ENCODE measurements at regions not wholly inside any gene's neighbourhood (a gene's known extent, or its start where the extent isn't known, plus 50 kb on each side); places are given as distances from the start of the nearest gene placed in this dataset.

DNA sequence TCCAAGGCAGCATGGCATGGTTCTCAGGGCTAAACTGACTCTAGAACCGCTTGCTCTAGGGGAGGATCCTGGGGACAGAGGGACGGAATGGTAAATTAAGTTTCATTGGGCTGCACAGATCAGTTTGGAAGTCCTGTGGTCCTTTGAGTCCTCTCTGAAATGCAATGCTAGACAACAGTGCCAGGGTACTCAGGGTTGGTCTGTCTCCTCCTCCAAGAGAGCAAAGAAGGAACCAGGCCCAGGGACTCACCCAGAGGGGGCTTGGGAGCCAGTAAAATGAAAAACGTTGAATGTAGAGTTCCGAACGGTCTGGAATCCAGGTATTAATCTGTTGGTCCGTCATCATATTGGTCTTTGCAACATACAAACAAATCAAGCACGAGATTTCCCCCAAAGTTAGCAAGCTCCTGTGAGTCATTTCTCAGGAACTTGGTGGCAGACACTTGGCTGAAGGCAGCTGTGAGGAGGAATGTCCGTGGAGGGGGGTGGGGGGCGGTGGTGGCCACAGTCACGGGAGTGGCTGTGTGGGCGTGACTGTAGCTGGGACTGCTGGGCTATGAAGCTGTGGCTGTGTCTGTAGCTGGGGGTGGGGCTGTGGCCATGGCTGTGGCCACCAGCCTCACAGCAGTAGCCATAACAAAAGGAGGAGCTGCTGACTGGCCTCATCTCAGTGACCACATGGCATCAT is 361.0 kb downstream of the SHQ1 start:
- DNase-seq = peak; percentile 93 to 95 (median 94)

DNA sequence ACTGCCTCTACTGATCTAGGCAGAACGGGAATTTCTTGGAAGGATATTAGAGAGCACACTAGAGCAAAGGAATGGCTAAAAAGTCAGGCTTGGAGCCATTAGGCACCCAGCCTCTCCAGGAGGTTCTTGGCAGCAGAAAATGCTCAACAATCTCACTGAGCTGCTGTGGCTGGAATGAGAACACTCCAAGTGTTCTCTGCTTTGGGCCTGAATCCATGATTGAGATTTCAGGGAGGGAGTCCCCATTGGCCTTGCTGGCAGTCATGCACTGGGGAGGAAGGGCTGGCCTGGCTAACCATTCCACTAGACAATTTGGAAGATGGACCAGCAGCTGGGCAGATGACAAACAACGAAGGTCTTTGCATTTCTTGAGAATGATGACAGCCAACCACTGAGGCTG is 362.6 kb downstream of the SHQ1 start:
- no peak for DNase-seq

DNA sequence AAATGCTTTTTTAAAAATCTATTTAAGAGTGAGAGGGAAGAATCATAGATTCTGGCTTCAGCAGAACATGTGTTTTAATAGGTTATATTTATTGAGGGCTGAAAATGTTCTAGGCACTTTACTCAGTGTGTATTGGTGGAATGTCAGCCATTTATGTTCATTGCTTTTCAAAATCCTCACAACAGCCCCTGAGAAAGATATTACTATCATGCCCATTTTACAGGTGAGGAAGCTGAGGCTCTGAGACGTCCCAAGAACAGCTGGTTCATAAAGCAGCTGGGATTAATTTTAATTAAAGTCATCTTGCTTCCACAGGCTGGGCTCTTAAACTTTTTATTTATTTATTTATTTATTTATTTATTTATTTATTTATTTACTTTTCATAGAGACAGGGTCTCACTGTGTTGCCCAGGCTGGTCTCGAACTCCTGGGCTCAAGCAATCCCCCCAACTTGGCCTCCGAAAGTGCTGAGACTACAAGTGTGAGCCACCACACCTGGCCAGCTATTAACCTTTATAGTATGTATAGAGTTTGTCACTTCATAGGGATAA is 364.6 kb downstream of the SHQ1 start:
- DNase-seq = no peak

DNA sequence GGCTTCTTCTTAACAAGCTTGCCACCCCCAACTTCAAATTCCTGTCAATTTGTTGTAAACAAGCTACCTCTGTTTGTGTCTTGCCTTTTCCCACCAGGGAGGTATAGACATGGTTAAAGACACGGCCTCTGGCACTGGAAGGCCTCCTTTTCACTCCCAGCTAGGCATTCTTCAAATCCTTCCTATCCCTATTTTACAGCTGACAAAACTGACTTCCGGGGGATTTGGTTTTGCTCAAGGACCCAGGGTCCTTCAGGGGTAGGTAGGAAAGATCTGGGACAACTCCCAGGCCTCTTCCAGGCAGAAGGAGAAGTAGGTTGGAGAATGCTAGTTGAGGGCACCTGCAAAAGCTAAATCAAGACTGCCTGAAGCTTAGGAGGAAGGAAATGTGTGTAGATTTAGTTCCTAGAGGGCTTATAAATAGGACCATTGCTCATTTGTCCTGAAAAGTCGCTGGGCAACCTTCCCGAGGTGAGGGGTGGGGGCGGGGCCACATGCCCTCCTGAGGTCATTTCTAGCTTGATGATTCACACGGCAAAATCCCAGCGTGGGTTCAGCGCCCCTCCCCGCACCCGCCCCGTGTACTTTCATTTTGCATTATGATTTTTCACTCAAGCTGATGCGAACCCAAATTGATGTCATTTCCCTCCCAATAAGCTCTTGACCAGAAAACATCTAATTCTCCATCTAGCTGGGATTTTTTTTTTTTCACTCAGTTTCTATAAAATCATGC is 365.5 kb downstream of the SHQ1 start:
- peak; percentile 95 to 97 (median 96) for DNase-seq

DNA sequence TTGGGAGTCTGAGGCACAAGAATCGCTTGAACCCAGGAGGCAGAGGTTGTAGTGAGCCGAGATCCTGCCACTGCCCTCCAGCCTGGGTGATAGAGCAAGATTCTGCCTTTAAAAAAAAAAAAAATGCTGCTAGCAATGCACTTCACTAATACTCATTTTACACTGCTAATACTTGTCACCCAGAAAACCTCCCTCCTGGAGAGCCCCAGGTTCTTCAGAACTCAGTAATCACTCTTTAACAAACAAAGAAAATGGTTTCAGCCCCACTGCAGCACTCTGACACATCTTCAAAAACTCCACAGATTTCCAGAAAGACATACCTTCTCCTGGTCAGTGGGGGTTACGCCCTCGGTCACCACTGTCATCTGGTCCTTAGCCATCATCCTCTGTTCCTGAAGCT is 366.7 kb downstream of the SHQ1 start:
- DNase-seq = no peak

DNA sequence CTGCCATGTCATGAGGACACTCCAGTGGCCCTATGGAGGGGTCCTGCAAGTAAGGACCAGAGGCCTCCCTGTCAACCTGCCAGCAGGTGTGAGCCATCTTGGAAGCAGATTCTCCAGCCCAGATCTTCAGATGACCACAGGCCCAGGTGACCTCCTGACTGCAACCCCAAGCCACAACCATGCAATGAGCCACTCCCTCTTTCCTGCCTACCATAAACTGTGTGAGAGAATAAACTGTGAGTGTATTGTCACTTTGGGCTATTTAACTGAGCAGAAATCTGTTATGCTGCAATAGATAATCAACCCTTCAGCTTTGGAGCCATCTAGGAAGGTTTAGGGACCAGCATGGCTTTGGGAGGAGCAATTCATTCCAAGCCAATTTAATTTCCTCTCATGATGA is 367.9 kb downstream of the SHQ1 start:
- no peak for DNase-seq

DNA sequence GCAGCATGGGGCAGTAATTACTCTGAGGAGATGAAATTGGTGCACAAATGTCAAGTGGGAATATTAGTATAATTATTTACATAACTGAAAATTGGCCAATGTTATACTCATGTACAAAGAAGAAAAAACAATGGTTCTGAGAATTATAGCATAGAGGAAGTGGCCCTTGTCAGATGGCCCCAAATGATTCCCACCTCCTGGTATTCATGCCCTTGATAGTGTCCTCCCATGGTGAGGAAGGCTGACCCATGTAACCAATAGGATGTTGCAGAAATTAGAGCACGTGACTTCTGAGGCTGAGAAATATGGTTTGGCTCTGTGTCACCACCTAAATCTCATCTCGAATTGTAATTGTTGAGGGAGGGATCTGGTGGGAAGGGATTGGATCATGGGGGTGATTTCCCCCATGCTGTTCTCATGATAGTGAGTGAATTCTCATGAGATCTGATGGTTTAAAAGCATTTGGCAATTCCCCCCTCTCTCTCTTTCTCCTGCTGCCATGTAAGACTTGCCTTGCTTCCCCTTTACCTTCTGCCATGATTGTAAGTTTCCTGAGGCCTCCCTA is 368.5 kb downstream of the SHQ1 start:
- DNase-seq = peak; percentile 39 to 65 (median 44)

DNA sequence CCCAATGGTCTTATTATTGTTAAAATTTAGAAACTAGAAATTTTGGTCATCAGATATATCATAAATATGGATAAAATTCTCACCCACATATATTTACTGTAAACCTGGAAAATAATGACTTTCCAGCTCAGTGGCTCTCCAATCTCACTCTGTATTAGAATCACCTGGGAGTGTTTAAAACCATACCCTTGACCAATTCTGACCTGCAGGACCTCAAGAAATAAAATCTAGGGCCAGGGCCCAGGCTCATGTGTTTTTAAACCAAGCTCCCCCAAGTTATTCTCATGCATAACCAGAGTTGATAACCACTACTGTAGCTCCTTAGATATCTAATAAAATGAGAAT is 372.1 kb downstream of the SHQ1 start:
- no peak for DNase-seq

DNA sequence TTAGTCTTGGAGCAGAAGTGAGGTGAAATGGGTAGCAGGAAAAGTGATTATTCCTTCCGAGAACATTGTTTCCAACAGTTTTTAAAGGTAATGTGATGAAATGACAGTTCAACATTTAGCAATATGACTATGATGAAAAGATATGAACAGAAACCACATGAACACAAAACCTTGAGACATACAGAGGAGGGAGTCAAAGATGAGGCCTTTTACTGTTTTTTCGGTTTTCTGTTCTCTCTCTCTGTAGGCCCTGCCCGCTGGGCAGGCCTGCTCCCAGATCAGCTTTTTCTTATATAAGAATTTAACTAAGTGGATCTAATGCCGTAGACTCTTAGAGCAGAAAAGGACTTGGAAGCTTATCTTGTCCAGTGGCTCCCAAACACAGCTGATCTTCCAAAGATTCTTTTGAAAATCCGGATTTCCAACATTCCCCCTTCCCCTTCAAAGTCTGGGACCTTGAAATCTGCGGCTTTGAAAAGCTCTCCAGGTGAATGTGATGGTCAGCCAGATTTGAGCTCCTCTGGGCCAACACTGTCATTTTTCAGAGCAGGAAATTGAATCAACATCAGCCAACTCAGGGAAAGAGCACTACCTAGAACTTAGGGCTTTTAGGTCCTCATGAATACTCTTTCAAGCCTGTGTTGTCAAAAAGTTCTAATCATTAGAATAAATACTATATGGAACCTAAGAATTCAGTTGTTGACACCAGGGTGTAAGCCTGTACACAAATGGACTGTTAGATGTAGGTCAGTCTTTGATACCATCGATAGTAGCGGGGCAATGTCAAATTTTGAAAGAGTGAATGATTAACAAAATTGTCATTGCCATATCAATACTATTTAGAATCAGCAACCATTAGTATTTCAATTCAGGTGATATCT is 372.7 kb downstream of the SHQ1 start:
- no peak for DNase-seq

DNA sequence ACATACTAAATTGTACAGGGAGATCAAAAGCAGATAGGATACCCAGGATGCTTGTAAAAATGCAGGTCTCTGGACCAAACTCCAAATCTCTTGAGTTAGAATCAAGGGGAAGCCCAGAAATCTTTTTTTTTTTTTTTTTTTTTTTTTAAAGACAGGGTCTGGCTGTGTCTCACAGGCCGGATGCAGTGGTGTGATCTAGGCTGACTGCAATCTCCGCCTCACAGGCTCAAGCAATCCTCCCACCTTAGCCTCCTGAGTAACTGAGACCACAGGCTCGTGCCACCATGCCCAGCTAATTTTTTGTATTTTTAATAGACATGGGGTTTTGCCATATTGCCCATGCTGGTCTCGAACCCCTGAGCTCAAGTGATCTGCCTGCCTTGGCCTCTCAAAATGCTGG is 373.5 kb downstream of the SHQ1 start:
- DNase-seq = no peak

DNA sequence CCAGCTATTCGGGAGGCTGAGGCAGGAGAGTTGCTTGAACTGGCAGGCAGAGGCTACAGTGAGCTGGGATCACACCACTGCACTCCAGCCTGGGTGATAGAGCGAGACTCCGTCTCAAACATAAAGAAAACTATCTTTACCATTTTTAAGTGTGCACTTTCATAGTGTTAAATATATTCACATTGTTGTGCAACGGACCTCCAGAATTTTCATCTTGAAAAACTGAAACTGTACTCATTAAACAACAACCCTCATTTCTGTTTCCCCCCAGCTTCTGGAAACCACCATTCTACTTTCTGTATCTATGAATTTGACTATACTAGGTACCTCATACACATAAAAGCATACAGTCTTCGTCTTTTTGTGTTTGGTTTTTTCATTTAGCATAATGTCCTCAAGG is 375.1 kb downstream of the SHQ1 start:
- peak in 1 of 3 donors; percentile 41 for DNase-seq

DNA sequence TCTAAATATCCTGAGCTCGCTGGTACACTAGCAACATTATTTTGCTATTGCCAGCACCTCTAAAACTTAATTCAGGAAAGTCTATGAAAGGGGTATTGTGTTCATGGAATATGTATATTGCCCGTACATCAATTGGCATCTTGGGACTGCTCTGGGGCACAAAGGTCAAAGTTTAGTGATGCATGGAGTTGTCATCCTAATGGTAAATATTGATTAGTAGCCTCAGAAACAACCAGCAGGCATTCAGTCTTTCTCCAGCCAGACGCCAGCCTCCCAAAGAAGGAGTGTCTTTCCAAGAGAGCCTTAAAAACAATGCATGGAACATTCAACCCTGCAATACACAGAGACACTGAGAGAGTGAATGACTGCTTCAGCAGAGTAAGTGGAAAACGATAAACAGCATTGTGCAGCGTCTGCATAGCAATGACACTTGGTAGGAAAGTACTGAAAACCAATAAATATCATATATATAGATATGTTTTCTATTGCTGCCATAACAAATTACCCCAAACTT is 377.3 kb downstream of the SHQ1 start:
- DNase-seq = no peak

DNA sequence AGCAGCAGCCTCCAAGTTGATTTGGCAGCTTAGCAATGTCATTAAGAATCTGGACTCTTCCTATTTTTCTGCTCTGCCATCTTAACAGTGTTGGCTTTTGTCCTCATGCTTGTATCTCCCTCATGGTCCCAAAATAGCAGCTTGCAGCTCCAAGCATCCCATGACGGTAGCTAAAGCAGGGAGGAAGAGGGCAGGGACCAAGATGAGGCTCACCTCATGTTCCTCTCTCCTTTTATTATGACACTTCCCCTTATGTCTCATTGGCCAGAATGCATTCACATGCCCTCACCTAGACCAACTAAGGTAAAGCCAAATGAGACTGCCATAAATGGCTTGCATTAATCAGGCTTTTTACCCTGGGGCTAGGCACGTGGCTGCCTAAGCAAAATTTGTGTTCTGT is 382.4 kb downstream of the SHQ1 start:
- no peak for DNase-seq

DNA sequence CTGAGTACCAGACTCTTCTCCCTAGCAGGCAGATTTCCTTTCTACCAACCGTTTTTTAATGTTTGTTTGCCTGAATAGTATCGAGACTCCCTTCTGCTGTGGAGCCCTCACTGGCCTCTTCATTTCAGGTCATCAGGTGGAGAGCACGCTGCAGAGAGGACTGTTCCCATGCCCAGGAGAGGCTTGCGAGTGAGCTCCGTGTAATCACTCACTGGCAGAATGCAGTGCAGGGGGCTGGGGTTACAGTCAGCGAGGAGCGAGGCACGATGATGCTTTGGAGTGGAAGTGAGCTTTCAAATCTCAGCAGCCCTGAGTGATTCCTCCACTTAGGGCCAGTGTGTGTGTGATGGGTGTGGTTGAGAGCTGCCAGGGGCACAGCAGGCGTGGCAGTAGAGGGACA is 385.2 kb downstream of the SHQ1 start:
- DNase-seq = no peak

DNA sequence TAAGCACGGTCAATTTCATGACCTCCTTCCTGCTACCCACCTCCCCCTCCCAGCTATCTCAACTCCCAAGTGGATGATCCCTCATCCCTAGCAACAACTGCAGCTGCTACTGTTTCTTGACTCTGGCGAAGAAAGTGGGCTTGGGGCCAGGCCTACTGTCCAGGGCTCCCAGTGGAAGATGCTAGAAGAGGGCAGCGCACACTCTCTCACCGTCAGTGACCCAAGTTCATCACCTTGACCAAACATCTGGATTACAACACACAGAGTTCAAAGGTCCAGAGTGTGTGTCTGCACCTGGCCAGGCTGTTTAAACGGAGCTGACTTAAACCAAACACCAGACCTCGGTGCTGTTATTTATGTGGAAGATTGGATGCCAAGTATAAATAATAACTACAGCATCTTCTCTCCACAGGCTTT is 385.6 kb downstream of the SHQ1 start:
- DNase-seq = no peak

DNA sequence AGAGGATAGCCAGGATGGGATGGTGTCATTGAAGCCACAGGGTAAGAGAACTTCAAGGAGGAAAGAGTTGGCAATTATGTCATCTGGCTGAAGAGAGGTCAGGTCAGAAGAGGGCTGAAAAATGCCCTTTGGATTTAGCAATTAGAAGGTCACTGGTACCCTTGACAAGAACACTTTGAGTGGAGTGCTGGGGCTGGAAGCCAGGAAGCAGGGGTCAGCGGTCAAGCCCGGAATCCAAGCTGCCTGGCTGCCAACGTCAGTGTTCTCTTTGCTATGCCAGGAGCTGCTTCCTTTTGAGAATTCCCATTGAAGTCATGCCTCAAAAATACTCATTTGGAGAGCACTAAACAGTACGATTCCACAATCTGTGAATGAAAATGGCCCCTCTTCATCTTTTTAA is 386.5 kb downstream of the SHQ1 start:
- no peak for DNase-seq

DNA sequence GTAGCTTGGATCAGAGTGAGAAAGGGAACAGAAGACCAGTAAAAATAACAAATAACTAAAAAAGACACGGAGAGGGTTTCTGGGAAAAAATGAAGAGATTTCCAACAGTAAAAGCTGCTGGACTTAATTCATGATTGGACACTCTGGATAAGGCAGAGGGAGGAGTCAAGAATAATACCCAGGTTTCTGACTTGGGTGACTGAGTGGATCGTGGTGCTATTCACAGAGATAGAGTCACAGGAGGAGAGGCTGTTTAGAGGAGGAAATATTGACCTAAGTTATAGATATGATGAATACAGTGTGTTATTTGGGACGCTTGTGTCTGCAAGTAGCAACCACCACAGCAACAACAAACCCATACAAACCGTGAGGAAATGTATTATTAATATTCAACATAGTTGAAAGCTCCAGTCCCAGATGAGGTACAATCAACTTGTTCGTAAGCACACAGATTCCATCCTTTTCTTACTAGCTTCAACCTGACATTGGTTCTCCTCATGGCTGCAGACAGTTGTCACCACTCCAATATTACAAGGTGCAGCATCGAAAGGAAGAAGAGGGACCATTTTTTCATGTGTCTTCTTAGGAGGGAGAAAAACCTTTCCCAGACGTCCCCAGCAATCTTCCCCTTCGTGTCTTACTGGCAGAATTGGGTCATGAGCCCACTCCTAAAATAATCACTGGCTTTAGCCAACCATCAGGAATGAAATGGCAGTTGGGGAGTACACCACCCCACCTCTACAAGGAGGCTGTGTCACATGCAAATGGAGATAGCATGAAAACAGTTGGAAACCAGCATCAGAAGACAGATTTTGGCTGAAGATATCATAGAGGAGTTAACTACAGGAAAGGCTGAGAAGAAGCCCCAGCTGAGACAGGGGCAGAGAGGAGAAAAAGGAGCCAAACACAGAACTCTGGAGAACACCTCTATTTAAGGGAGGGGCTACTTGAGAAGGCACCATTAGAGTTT is 387.8 kb downstream of the SHQ1 start:
- DNase-seq = no peak

DNA sequence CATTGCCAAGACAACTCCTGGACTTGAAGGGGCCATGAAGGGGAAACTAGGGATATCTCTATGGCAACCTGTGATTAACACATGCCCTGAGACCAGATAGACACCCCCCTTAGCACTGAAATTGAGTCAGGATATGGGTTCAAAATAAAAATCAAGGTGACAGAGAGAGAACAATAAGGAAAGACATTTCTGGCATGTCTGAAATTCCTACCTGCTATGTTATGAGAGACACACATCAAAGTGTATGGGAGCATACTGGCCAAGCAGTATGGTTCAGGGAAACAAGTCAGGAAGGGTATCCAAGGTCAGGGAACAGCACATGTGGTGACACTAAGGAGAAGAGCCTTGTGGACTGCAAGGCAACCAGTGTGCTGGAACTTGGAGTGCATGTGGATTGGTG is 388.7 kb downstream of the SHQ1 start:
- DNase-seq = no peak

DNA sequence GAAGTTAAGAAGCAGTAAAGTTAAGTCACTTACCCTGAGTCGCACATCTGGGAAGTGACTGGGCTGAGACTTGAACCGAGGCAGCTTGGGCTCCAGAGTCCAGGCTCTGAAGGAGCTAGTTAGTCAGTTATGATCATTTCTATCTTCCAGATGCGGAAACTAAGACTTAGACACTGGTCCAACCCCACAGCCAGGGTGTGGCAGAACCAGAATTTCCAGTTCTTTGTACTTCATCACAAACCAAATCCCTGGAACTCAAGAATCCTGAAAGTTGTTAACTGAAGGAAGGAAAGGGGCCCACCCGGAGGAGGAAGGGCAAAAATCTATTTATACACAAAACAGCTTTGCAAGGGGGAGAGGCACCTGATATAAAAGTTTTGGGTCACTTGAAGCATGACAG is 389.9 kb downstream of the SHQ1 start:
- no peak for DNase-seq

DNA sequence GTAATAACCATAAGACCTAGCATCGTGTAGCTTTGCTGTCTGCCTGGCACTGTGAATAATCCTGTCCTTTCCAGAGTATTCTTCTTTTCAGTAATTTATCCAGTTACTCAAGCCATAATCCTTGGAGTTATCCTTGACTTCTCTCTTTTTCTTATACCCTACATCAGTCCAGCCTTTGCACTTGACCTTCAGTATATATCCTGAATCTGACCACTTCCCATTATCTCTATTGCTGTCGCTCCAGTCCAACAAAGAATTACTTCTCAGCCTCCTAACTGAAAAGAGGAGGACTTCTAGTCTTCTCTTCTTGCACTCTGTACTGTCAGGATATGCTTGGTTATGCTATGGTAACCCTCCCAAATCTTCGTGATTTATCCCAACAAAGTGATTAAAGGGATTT is 393.8 kb downstream of the SHQ1 start:
- DNase-seq = no peak

DNA sequence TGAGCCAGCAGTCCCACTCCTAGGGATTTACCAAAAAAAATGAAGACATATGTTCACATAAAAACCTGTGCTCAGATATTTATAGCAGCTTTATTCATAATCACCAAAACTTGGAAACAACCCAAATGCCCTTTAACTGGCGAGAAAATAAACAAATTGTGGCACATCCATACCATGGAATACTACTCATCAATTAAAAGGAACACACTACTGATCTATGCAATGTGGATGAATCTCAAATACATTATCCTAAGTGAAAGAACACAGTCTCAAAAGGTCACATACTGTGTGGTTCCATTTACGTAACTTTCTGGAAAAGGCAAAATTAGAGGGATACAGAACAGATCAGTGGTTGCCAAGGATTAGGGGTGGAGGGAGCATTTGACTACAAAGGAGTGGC is 394.5 kb downstream of the SHQ1 start:
- no peak for DNase-seq

DNA sequence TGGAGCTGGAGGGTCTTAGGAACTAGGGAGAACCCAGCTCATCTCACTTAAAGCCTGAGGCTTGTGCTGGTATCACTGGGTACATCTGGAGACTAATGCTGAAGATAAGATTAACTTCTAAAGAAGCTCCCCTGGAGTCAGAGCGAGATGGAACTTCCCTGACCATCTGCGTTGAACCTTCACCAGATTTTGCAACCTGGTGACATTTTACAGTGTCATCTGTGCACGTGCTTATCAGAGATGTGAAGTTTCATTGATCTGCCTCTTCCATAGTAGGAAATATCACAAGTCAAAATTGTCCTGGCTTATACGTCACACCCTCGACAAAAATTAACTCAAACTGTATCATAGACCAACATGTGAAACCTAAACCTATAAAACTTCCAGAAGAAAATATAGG is 395.5 kb downstream of the SHQ1 start:
- no peak for DNase-seq

Data from suppressor macrophage treated with lipopolysaccharide for 1 hour (primary cell).